ENCODE measurements at regions not wholly inside any gene's neighbourhood (a gene's known extent, or its start where the extent isn't known, plus 50 kb on each side); places are given as distances from the start of the nearest gene placed in this dataset.

DNA sequence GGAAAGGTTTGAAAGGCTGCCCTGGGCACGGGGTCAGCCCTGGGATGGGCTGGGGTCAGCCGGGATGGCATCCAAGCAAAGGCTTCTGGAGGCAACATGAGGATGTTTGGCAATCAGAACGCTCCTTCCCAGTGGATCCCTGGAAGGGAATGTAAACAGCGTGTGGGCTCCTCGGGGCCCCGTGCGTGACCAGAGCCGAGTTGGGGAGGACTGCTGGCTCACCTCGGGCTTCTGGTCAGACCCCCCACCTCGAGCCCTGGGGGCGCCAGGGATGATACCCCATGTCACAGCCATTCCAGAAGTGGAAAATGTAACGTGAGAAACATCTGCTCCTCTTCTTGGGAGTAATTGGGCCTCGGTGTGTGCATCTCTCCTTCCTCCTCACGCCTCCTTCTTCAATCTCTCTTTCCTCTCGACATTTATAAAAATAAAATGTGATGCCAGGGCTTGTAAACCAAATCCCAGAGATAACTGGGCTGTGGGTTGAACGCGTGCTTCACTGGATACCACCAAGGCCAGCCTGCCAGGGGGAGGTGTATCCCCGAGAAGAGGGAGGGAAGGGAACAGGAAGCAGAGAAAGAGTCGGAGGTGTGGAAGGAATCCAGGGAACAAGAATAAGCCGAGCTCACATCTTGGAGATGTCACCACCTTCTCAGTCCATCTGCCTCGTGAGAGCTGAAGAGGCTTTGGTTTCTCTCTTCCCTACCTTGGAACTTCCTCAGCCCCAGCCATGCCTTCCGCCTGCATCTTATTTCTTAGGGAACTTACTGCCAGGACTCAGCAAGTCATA lies 144.8 kb downstream of the NUAK1 start:
- TF ChIP-seq, protein P1, sequence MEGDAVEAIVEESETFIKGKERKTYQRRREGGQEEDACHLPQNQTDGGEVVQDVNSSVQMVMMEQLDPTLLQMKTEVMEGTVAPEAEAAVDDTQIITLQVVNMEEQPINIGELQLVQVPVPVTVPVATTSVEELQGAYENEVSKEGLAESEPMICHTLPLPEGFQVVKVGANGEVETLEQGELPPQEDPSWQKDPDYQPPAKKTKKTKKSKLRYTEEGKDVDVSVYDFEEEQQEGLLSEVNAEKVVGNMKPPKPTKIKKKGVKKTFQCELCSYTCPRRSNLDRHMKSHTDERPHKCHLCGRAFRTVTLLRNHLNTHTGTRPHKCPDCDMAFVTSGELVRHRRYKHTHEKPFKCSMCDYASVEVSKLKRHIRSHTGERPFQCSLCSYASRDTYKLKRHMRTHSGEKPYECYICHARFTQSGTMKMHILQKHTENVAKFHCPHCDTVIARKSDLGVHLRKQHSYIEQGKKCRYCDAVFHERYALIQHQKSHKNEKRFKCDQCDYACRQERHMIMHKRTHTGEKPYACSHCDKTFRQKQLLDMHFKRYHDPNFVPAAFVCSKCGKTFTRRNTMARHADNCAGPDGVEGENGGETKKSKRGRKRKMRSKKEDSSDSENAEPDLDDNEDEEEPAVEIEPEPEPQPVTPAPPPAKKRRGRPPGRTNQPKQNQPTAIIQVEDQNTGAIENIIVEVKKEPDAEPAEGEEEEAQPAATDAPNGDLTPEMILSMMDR (IDR thresholded peaks at IDR 0.05; ENCODE audit: extremely low read depth, missing control alignments) = no peak
- no peak for DNase-seq (ENCODE audit: low spot score)

DNA sequence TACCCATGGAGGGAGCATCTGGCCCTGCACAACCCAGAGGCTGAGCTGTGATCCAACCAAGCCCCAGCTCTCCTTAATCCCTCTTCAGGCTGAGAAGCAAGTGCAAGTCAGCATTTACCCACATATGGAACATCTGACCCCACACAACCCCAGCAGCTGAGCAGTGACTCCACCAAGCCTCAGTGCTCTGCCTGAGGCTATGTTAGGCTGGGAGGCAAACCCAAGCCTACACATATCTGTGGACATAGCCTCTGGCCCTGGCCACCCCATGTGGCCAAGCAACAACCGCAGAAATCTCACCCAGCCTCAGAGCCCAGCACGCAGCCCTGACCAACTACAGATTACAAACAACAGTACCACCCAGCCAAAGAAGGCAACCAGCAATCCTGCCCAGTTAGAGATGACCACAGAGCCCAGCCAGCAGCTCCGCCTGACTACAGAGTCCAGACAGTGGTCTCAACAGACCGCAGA lies 142.8 kb downstream of the NUAK1 start:
- TF ChIP-seq, protein P1 (IDR thresholded peaks at IDR 0.05; ENCODE audit: extremely low read depth, missing control alignments) = no peak
- DNase-seq (ENCODE audit: low spot score) = no peak

DNA sequence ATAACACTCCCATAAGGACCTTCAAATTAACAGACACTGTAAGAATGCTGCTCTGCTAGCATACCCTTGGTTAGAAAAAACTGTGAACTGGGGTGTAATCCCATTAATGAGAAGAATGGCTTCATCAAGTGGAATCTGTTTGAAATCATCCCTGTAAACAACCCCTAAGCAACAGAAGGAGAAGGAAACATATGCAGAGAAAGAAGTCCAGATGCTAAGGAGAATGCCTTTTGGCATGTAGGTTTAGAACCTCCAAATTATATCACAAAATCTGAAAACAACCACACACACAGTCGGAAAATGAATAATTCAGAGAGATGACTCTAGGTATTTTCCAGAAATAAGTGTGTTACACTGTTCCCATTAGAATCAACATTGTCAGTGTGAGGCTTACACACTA lies 140.2 kb downstream of the NUAK1 start:
- TF ChIP-seq, protein P1 (IDR thresholded peaks at IDR 0.05; ENCODE audit: extremely low read depth, missing control alignments) = no peak
- no peak for DNase-seq (ENCODE audit: low spot score)

DNA sequence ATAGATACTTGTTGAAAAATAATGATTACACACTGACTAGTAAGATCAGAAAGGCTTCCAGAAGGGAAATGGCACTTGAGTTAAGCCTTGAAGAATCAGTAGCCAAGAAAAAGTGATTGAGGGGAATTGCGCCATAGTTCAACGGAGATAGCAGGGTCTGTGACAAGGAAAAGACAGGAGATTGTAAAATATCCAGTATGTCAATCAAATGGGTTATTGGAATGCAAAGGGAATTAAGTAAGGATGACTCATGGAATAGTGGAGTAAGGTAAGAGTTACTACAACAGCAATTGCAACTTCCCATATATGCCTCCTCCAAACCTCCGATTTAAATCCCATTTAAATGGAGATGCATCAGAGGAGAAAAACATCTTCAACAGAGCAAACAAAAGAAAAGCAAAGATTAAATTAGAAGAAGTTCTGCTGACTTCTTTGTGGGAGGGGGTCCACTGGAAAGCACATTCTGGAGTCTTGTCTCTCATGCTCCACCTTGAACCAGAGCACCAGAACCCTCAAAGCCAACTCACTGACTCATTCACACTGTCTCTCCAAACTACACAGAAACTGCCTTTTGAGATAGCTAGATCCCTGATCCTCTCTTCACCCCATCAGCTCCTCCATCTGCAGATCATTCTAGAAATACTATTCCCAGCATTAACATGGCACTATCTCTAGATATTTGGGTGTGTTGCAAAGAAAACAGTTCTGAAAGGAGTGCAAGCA lies 138.2 kb downstream of the NUAK1 start:
- TF ChIP-seq, protein P1 (IDR thresholded peaks at IDR 0.05; ENCODE audit: extremely low read depth, missing control alignments) = no peak
- DNase-seq (ENCODE audit: low spot score) = no peak

DNA sequence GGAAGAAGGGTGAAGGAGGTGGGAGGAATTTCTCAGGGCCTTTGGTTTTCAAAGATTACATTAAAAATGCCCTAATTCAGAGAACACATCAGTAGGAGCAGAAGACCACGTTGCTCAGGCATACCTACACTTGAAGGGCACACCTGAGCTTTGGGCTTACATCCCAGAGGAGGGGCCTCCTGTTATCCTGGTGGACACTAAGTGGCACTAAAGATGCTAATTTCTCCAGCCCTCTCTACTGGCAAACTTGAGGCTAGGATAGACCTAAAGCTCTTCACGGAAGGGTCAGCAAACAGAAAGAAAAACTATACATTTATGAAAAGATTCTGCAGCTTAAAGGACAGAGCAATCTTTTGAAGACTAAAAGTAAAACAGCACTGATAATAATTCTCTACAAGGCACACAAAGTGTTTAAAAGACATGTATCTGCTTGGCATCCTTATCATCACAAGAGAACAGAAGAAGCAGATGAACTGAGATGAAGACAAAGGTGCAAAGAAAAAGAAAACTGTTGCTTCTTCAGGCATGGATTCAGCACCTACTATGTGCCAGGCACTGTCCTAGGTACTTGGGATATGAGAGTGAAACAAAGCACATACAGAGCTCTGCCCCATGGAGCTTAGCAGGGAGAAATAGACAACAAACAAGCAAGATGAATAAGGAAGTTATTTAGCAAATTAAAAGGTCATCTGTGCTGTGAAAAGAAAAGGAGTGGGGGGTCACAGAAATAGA lies 137.5 kb downstream of the NUAK1 start:
- no peak for DNase-seq (ENCODE audit: low spot score)
- TF ChIP-seq, protein P1 (IDR thresholded peaks at IDR 0.05; ENCODE audit: extremely low read depth, missing control alignments) = no peak

DNA sequence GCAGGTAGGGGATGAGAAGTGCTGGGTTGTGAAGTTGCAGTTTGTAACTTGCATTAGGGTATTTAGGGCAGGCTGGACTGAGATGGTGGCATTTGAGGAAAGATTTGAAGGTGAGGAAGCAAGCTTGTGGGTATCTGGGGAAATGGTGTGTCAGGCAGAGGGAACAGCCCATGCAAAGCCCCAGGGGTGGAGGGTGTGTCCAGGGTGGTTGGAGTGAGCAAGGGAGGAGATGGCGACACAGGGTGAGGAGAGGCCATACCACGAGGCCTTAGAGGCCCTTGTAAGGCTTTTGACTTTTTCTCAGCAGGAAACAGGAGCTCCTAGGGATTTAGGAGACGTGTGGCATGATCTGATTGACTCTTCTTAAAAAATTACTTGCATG lies 136.9 kb downstream of the NUAK1 start:
- no peak for DNase-seq (ENCODE audit: low spot score)
- TF ChIP-seq, protein P1 (IDR thresholded peaks at IDR 0.05; ENCODE audit: extremely low read depth, missing control alignments) = no peak

DNA sequence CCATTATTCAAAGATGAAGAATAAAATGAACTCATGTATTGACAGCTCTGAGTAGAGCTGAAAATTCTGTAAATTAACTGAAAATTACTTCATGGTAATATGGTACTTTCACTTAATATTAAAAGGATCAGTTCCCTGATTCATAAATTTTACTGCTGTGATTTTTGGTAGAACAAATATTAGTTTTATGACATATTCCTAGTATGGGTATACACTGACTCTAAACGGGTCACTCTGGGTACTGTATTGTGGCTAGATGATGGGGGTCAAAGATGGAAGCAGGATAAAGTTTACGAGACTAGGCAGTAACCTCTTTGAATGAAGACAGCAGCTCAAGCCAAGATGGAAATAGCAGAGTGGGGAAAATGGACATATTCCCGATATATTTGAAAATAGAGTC lies 135.5 kb downstream of the NUAK1 start:
- no peak for DNase-seq (ENCODE audit: low spot score)
- TF ChIP-seq, protein P1 (IDR thresholded peaks at IDR 0.05; ENCODE audit: extremely low read depth, missing control alignments) = no peak

Measured in GM20000 (cell line).